RPMI7951 (cell line): ENCODE measurements at regions not wholly inside any gene's neighbourhood (a gene's known extent, or its start where the extent isn't known, plus 50 kb on each side); places are given as distances from the start of the nearest gene placed in this dataset.
A peak's percentile ranks its signal among the peaks of the same experiment; 100 is the strongest.

ENCODE experiments used
- DNase-seq: peaks from one replicate; pipeline ENCODE4 v3.0.0-alpha.2; 2012; ENCODE audit warnings: low read depth

DNA sequence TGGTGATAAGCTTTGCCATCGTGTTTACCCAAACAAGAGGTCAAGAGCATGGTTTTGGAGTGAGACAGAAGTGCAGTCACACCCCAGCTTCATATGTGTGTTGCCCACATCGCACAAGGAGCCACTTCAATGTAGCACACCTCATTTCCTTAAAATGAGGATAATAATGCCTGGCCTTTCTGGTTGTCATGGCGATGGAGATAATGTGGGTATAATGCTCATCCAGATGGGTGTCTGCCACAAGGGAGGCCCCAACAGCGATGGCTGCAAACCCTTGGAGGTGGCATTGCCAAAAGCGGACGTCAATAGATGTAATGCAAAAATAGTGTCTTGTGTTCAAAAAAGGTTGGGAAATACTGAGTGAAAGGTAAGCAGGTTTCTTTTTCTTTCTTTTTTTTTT lies 83.1 kb upstream of the AJAP1 start:
- DNase-seq = no peak

DNA sequence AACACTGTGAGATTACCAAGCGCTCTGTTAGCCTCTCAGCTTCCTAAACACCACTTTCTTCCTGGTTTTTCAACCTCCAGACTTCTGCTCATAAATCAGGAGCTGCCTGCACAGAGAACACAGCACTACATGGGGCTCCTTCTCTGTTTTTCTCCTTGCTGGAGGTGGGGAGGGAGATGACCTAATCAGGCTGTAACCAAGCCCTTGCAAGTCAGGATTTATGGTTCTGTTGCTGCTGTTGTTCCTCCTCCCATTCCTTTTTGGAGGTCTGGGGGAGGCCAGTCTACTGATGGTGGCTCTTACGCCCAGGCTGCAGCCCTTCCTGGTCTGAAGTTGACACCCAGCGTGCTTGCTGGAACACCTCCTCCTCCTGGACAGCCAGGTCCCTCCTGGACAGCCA lies 80.9 kb upstream of the AJAP1 start:
- DNase-seq = no peak

DNA sequence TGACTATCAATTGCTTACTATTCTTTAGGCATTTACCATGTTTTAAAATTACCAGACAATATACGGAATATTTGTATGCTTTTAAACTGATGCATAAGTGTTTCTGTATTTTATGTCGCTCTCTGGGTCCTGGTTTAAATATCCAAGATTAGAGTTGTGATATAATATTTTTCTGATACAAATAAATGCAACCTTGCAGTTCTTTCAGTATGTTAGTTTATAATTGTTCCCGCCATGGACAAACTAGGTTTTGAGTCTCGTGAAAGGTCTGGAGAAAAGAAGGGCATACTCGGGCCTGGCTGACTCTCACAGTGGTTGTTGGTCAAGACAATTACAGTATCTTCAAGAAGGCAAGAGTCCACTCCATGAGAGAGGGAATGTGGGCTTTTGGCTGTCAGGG lies 72.6 kb upstream of the AJAP1 start:
- no peak for DNase-seq

DNA sequence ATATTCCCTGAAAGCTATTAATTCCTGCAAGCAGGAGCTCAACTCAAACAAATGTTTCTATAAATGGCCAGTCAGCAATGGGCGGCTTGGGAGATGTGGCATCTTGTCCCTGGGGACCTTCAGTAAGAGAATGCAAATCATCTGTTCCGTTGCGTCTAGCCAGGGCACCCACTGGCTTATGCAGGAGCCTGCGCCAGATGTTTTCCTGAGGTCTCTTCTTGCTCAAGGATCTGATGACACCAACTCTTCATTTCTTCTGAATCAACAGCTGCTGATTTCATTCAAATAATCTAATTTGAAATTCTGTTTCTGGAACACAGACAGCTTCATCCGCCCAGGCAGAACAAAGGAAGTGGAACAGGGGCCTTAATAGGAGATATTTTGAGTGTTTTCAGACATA lies 70.0 kb upstream of the AJAP1 start:
- no peak for DNase-seq

DNA sequence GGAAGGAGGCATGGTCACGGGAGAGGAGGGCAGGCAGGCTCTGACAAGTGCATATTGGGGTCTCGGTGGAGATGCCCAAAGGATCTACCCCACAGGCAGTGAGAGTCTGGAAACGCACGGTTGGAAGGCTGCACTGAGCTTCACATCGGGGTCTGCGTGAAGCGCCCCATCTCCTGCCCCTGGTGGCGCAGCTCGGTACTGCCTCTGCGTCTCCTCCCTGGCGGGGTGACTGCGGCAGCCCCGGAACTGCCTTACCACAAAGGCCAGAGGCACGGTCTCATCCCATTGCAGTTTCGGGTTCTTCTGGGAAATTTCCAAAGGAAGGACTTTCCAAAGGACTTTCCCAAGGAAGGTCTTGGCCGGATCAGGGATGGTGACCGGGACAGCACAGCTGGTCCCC lies 69.2 kb upstream of the AJAP1 start:
- peak; percentile 2 for DNase-seq

DNA sequence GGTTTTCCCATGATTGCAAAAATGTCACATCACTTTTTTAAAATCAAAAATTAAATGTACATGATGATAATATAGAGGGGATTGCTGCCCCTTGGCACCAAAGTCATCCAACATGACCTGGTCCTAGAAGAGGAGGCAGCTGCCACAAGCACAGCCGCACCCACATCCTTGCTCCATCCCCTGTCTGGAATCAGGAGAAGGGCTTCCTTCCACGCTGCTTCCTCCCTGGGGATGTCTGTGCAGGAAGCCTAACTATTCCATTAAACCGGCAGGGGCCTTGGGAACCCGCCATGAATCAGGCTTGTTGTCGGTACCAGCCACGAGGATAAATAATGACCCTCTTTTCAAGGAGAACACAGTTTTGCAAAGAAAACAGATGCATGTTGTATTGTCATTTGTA lies 68.7 kb upstream of the AJAP1 start:
- no peak for DNase-seq

DNA sequence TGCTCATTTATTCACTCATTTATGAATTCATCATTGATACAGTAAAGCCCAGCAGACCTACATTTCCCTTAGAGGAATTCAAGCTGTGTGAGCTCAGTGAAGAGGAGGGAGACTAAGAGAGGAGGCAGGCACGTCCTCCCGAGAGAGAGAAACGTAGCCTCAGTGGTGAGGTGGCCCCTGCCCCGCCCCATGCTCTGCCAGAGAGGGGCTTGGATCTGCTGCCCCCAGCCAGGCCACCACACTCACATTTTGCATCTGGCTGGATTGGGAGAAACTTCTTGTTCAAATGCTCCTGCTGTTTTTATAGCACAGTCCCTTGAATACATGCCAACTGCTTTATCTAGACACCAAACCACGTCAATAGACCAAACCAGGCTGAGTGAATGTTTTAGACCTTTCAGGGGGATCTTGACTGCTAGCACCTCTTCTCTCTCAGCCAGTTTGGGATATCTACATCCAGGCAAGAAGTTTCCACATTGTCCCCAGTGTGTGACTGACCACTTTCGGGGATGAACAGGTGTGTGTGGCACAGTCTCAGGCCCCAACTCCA lies 67.7 kb upstream of the AJAP1 start:
- DNase-seq = no peak

DNA sequence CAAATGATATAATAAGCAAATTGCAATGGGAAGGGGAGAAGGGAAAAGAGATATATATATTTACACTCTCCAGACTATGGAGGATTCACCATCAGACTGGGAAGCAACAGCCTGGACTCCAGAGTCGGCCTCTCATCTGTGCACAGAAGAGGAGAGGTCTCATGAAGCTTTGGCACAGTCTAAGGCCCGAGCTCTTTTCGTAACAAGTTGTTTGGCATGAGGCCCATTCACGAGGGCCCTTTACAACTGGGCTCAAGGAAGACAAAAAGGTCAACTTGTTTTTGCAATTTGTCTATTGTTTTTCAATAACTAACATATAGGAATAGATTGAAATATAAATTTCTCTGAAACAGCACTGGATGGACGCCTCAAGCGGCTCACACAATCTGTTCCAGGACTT lies 66.7 kb upstream of the AJAP1 start:
- DNase-seq = no peak

DNA sequence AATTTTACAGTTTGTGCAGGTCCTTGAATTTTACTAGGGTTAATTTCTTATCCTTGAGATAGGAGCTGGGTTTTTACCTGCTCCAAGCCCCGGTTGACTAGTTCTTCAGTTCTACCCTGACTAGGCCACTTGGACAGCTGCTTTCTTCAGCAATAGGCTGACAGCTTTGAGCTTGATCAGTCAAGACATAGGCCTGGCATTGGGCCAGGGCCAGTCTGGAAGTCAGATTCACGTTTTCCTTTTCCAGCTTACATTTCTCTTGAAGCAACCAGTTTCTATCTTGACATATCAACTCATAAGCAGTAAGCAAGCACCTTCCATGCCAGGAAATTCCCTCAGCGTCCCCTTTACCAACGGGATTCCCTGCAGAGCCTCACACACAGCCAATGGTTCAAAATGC lies 63.7 kb upstream of the AJAP1 start:
- no peak for DNase-seq

DNA sequence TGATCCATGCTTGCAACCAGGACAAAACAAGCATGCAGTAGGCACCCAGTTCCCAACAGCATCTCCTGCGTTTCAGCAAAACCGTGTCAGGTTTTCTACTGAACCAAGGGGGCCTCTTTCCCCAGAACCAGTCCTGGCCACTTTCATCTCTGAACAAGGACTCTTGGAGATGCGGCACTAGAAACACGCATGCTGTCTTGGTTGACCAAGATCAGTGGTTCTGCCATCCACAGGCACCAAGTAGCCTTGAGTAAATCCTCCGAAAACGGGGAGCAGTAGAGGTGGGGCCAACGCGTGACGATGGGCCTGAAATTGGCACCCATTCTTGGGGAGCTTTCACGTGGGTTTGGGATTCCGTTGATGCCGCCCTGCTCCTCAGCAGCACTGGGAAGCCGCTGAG lies 62.5 kb upstream of the AJAP1 start:
- DNase-seq = no peak

DNA sequence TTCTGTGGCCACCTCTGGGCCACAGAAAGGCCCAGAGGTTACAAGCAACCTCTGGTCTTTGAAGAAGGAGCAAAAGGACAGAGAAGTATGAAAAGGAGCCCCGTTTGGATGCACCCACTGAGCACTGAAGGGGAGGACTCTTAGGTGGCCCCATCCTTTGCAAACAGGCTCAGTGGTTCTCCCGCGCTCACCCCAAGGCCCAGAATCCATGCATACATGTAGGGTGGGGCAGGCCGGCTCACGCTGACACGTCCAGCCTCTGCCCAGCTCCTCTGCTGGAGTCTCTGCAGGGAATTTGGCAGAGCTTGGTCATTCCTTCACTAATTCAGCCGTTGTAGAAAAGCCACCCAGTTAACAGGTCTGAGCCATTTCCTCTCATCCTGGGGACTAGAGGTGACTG lies 61.3 kb upstream of the AJAP1 start:
- no peak for DNase-seq

DNA sequence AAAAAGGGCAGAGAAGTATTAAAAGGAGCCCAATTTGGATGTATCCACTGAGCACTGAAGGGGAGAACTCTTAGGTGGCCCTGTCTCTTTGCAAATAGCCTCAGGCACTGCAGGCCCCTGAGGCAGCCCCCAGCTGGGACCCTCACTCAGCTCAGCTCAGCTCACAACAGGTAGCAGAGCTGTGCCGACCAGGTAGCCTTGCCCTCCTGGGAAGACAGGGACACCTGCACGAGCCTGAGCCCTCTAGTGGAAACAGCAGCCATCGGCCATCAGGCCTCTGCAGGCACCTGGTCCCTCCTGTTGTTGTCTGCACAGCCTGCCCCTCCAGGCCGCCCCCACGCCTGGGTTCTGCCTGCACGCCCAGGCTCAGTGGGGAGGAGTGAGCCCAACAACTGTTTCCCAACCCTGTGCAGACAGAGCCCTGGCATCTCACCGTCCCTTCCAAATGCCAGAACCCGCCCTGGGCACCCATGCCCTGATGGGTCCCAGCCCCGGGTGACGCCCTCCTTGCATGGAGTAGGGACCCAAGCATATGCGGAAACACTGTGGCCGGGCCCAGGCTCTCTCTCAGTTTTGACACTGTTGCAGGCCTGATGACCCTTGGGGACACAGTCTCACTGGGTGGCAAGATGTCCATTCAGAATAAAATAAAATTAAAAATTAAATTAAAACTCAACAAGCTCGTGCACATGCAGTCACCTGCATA lies 60.0 kb upstream of the AJAP1 start:
- DNase-seq = no peak

DNA sequence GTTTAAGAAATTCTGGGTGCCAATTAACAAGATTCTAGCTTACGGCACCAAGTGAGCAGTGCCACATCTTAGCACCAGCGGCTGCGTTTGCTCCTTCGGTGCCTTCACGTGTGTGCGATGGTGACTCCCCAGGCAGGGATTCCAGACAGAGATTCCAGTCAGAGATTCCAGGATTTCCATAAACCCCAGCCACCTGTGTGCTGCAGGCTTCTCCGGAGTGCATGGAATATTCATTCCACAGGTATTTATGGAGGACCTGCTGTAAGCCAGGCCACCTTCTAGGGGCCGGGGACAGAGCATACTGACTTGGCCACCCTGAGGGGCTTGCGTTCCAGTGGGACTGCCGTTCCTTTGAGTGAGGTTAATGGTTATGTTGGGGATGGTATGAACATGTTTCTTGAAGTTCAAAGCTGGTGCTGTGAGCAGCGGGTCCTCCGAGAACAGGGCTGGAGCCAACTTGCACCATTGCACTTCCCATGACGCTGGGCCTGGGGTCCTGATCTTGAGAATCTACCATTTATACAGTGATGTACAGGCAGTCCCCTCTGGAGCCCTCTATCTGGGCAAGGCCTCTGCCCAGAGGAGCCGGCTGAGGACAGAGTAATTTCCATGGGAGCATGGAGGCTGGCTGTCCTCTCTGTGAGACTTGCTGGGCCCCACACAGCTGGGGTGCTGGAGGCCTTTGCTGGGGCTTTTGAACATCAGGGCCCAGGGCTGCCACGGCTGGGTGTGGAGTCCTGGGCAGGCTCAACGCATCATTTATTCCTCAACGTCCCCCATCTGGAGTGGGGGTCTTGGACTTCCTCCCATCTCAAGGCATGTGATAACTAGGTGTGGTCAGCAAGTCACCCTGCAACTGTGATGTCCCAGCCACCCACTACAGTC lies 58.8 kb upstream of the AJAP1 start:
- no peak for DNase-seq

DNA sequence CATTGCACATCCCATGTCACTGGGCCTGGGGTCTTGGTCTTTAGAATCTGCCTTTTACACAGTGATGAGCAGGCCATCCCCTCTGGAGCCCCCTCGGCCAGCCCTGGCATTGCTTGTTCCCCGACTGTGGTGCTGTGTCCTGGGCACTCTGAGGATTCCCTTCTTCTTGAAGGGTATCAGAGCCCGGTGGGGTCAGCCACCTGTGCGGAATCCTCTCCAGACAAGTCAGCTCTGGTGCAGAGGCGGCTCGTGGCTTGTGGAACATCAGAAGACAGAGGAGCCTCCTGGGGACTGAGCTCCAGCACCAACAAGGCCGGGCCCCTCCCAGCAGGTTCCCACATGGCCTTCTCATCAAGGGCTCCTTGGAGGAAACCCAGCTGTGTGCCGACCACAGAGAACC lies 57.9 kb upstream of the AJAP1 start:
- no peak for DNase-seq

DNA sequence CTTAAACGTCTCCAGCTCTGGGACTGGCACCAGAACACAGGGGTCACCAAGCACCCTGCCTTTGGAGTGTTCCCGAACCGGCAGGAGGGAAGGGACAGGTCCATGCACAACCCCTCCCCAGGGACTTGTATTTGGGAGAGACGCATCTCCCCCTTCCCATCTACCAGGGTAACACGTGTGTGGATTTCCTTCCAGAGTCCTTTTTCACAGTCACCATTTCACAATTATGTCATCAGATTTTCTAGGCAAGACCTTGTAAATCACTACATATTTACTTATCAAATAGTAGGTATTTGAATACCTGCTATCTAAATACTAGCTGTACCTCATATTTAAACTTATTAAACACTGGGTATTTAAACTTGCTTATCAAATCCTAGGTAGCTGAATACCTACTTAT lies 57.4 kb upstream of the AJAP1 start:
- no peak for DNase-seq

DNA sequence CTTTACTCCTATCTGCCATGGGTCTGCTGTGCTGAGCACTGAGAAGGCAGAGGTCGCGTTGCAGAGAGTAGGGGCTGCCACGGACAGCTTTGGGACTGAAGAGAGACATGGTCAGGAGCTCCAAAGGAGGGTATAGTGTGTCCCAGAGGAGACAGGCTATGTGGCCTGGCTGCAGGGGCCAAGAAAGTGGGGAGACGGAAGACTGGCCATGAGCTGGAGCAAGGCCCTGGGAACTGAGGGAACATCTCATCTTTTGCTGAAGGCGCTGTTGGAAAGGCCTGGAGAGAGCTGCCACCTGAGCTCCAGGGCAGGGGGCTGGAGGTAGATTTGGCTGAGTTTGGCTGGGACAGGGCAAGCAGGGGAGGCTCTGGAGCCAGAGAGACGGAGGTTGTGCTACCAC lies 55.8 kb upstream of the AJAP1 start:
- DNase-seq = no peak

DNA sequence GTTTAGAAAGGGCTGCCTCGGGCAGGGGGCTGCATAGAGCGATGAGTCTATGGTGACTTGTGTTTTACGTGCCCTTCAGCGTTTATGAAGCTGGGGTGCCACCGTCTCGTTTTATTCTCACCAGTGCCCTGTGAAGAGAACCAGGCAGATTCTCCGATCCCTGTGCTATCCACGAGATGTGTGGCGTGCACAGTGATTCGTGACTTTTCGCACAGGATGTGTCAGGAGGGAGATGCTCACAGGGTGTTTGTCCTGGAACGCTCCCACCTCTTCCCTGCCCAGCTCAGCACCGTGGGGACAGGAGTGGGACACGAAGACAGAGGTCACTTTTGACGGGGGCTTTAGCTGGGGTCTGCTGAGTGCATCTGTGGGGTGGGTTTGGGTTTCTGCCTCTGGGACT lies 54.9 kb upstream of the AJAP1 start:
- no peak for DNase-seq

DNA sequence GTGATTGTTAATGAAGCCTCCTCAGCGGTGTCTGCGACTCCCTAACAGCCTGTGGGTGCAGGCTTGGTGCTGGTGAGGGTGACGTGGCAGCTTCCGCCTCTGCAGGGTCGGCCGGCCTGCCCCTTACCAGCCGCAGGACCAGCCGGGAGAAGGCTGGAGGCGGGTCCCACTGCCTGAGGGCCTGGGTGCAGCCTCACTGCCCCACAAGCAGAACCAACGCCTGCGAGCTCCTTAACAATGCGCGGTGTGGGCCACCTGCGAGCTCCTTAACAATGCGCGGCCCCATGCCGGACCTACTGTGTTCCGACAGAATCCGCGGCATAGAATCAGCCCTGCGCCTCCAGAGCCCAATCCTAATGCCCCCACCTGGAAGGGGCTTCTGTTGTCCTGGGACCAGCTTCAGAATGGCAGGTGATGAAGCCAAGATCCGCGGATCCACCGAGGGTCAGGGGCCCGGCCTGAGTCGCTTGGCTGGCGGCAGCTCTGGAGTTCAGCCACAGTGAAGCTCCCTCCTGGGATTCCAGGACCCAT lies 54.4 kb upstream of the AJAP1 start:
- no peak for DNase-seq

DNA sequence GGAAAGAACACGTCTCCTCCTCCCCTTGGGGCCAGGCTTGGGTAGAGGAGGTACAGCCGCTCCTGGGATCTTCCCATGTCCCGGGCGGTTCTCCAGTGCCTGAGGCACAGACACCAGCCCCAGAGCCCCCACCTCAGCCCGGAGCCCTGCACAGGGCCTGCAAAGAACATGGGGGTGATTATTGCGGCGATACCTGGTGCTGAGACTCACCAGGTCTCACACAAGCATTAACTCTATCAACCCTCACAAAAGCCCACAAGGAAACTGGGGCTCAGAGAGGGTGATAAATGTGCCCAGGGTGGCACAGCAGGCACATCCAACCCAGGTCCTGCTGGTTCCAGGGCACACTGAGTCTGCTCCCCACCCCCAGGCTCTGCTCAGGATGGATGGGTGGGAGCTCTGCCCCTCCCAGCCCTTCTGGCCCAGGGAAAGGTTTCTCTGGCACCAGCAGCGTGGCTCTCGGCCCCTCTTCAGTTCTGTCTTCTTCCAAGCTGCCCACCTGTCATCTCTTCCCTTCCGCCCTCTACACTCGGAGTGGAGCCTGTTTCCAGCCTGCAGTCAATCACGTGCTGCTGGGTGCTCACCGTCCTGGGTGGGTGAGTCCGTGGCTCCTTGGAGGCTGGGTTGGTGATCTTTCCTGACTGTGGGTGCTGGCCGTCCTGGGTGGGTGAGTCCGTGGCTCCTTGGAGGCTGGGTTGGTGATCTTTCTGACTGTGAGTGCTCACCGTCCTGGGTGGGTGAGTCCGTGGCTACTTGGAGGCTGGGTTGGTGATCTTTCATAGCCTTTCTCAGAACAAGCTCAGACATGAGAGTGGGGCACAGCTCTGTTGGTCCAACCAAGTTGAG lies 53.6 kb upstream of the AJAP1 start:
- no peak for DNase-seq

DNA sequence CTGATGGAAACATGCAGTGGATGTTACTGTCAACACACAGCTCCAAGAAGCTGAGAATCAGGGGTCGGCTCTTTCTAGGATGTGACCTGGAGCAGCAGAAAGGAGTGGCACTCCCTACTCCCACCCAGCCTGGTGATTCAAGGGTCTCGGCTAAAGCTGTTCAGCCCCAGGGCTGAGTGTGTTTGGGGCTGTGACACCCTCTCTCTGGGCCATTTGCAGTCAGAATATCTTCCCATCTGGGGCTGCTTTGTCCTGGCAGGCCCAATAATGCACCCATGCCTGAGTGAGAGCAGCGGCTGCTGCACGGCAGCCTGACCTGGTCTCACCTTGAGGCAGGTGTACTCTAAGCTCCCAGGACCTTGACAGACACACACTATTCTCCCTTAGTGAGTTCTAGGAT lies 52.5 kb upstream of the AJAP1 start:
- DNase-seq = no peak

DNA sequence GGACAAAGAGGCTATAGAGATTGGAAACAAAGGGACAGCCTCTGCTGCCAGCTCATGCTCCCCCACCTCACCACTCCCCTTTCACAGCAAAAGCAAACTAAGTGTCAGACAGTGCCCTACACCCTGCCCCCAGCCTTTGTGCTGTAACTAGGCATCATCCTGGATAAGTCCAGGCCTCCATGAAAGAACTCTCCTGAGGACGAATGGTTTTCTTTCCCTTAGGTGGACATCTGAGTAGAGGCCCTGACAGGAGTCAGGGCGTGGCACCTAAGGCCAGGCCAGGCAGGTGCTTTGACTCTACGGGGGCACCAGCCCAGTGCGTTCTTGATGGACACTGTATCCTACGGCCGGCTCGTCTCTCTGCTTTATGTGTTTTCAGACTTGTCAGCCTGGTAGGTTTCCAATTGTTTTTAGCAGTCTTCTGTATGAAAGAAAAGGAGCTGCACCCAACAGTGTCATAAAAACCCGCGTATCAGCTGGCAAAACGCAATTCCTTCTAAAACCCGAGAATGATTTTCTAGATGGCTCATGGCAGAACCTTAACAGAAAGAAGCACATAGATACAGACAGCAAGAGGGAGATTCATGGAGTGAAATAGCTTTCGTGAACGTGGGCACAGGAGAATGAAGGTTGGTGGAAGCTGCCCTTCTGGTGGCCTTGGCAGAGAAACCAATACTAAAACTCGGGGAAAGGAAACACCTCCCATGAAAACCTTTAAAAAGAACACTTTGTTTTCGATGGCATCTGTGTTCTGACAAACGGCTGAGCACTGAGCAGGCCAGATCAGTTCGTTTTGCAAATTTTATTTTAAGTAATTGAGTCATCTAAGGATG lies 51.7 kb upstream of the AJAP1 start:
- DNase-seq = no peak
